PC-9 (cell line): ENCODE measurements at regions not wholly inside any gene's neighbourhood (a gene's known extent, or its start where the extent isn't known, plus 50 kb on each side); places are given as distances from the start of the nearest gene placed in this dataset.

ENCODE experiments used
- BruUV-seq: library from RNA; stranded (reverse); fragments of 400-500 nt; replicated peaks from 2 replicates; lab custom pipeline; 2021; lab: Mats Ljungman, UMichigan
- CTCF ChIA-PET: fragments of 300-600 bp; sonication (Branson Sonifier 250); formaldehyde crosslinking; loops from one replicate; lab custom pipeline; 2022; ENCODE audit warnings: antibody characterized with exemption; lab: Charles Lee
- POLR2A ChIA-PET: fragments of 300-600 bp; sonication (Branson Sonifier 250); formaldehyde crosslinking; loops from one replicate; lab custom pipeline; 2022; ENCODE audit warnings: antibody characterized with exemption; ENCODE audit not compliant: unreplicated experiment; lab: Charles Lee
- DNase-seq, 2 experiments: peaks; one replicate each; pipeline versions ENCODE4 v3.0.0 to v3.0.0-alpha.2; 2015 to 2022; ENCODE audit warnings: mixed read lengths in 1 of 2
- H2AFZ ChIP-seq: fragments of 200-600 bp; sonication (generic); 2 replicates; pipeline ENCODE4 v1.8.1; 2017; ENCODE audit warnings: antibody characterized with exemption
- H3F3A ChIP-seq: fragments of 200-600 bp; sonication (generic); 2 replicates; pipeline ENCODE4 v1.8.1; 2017; ENCODE audit warnings: antibody characterized with exemption, mild to moderate bottlenecking, low read depth; ENCODE audit not compliant: insufficient read depth
- H3K27ac ChIP-seq: fragments of 200-600 bp; sonication (generic); 2 replicates; pipeline ENCODE4 v1.6.1; 2016; ENCODE audit warnings: mixed run types
- H3K27me3 ChIP-seq: fragments of 200-600 bp; sonication (generic); 2 replicates; pipeline ENCODE4 v1.6.1; 2016; ENCODE audit warnings: low read depth, mixed run types; ENCODE audit not compliant: insufficient read depth
- H3K36me3 ChIP-seq: fragments of 200-600 bp; sonication (generic); 2 replicates; pipeline ENCODE4 v1.6.1; 2016; ENCODE audit warnings: low read depth, mixed run types
- H3K4me1 ChIP-seq: fragments of 200-600 bp; sonication (generic); replicated peaks from 2 replicates; pipeline ENCODE4 v1.6.1; 2016; ENCODE audit warnings: mixed run types; ENCODE audit not compliant: insufficient read depth
- H3K4me2 ChIP-seq: fragments of 200-600 bp; sonication (generic); 2 replicates; pipeline ENCODE4 v1.6.1; 2017; ENCODE audit warnings: mixed run types
- H3K4me3 ChIP-seq: fragments of 200-600 bp; sonication (generic); 2 replicates; pipeline ENCODE4 v1.6.1; 2016; ENCODE audit warnings: mixed run types
- H3K79me2 ChIP-seq: fragments of 200-600 bp; sonication (generic); 2 replicates; pipeline ENCODE4 v1.6.1; 2017; ENCODE audit warnings: low read depth, mixed run types
- H3K9me2 ChIP-seq: fragments of 200-600 bp; sonication (generic); 2 replicates; pipeline ENCODE4 v1.8.1; 2017; ENCODE audit warnings: mild to moderate bottlenecking; ENCODE audit not compliant: insufficient read depth
- H3K9me3 ChIP-seq: fragments of 200-600 bp; sonication (generic); 2 replicates; pipeline ENCODE4 v1.8.1; 2016; ENCODE audit warnings: low read depth; ENCODE audit not compliant: insufficient read depth
- H4K20me1 ChIP-seq: fragments of 200-600 bp; sonication (generic); 2 replicates; pipeline ENCODE4 v1.8.1; 2017; ENCODE audit not compliant: insufficient read depth
- CTCF ChIP-seq: fragments of 200-600 bp; sonication (generic); conservative IDR thresholded peaks from 2 replicates; pipeline ENCODE4 v1.6.1; 2017; ENCODE audit warnings: mixed run types, antibody characterized with exemption, mild to moderate bottlenecking, moderate library complexity
- EZH2 ChIP-seq: fragments of 200-600 bp; sonication (generic); IDR thresholded peaks from 2 replicates; pipeline ENCODE4 v1.8.0; 2017; ENCODE audit warnings: antibody characterized with exemption, low read depth
- intact Hi-C: fragments of 100-400 bp; cut with micrococcal nuclease; formaldehyde crosslinking; loops from one replicate; pipeline ENCODE4 v1.10.0; 2022; ENCODE audit not compliant: unreplicated experiment

GRCh38 chr7:16071246-16071857 is 350.0 kb downstream of the CRPPA start:
- Histone ChIP-seq H4K20me1 (no peaks in the 10 kb centered on the region), H3K27ac (no peak overlapping the region), H3K36me3 (no peaks in the 10 kb centered on the region), H3K9me2 (no peaks in the 10 kb centered on the region), H3K4me3 (no peak overlapping the region), H2AFZ (no peak overlapping the region), H3K27me3 (no peaks in the 10 kb centered on the region), H3K9me3 (no peaks in the 10 kb centered on the region), H3K79me2 (no peaks in the 10 kb centered on the region), H3K4me2 (no peak overlapping the region), H3F3A (no peaks in the 10 kb centered on the region), H3K4me1 (no peaks in the 10 kb centered on the region)
- TF ChIP-seq CTCF (peak; percentile 95), EZH2 (no peak)
- no TSS peak for BruUV-seq
- intact Hi-C loops: loop anchor here (1.0 to 2.0 kb wide), 3 partner anchors 745 to 1354 kb away; no protein-coding TSS in a partner anchor
- ChIA-PET CTCF (interaction anchor here (0.6 to 1.5 kb wide), 2 partner anchors 1354 to 1374 kb away, joined by 4 to 6 read pairs; no protein-coding TSS in a partner anchor), POLR2A (no interaction called here)
- DNase-seq: peak; percentile 16 to 57

- no TSS peak for BruUV-seq
- Histone ChIP-seq H3K4me1 (no peaks in the 10 kb centered on the region), H3K36me3 (no peaks in the 10 kb centered on the region), H3K4me3 (no peak overlapping the region), H3K4me2 (no peak overlapping the region), H3K79me2 (no peaks in the 10 kb centered on the region), H3F3A (no peaks in the 10 kb centered on the region), H3K9me3 (no peaks in the 10 kb centered on the region), H4K20me1 (no peaks in the 10 kb centered on the region), H3K9me2 (no peaks in the 10 kb centered on the region), H3K27ac (no peak overlapping the region), H3K27me3 (no peaks in the 10 kb centered on the region), H2AFZ (no peak overlapping the region)
- TF ChIP-seq CTCF: no peak
- no peak for TF ChIP-seq EZH2
- POLR2A ChIA-PET: no interaction called here
- CTCF ChIA-PET: interaction anchor here (1.1 to 1.5 kb wide), 2 partner anchors 747 to 1353 kb away, joined by 3 to 6 read pairs; no protein-coding TSS in a partner anchor
- intact Hi-C loops: loop anchor here (1.0 to 2.0 kb wide), 3 partner anchors 744 to 1354 kb away; no protein-coding TSS in a partner anchor
- no peak for DNase-seq
Measured at GRCh38 chr7:16070806-16071205, 350.5 kb downstream of the CRPPA start.

GRCh38 chr7:16069998-16070397 is 351.3 kb downstream of the CRPPA start:
- no peak overlapping the region for H3K27ac ChIP-seq
- no peaks in the 10 kb centered on the region for H4K20me1 ChIP-seq
- no peak for TF ChIP-seq CTCF
- TF ChIP-seq EZH2: no peak
- H3K4me2 ChIP-seq: no peak overlapping the region
- H3K9me3 ChIP-seq: no peaks in the 10 kb centered on the region
- H3K9me2 ChIP-seq: no peaks in the 10 kb centered on the region
- no peaks in the 10 kb centered on the region for H3K36me3 ChIP-seq
- H3K4me3 ChIP-seq: no peak overlapping the region
- CTCF ChIA-PET: interaction anchor here (0.7 to 1.1 kb wide), 2 partner anchors 344 to 746 kb away, joined by 3 read pairs; no protein-coding TSS in a partner anchor
- H3K79me2 ChIP-seq: no peaks in the 10 kb centered on the region
- intact Hi-C loops: loop anchor here (1.0 to 10.0 kb wide), 3 partner anchors 349 to 1055 kb away; no protein-coding TSS in a partner anchor
- BruUV-seq: no TSS peak
- POLR2A ChIA-PET: no interaction called here
- DNase-seq: no peak
- H3F3A ChIP-seq: no peaks in the 10 kb centered on the region
- H3K27me3 ChIP-seq: no peaks in the 10 kb centered on the region
- no peak overlapping the region for H2AFZ ChIP-seq
- no peaks in the 10 kb centered on the region for H3K4me1 ChIP-seq
